HG03354 (cell line): ENCODE measurements at regions not wholly inside any gene's neighbourhood (a gene's known extent, or its start where the extent isn't known, plus 50 kb on each side); places are given as distances from the start of the nearest gene placed in this dataset.
"Not testable (repeated sequence)": the region's sequence is repeated elsewhere in the genome, so short reads cannot be mapped to it uniquely, and the experiment has no call there.

Source experiments
- ATAC-seq: cut with Tn5 transposase; IDR thresholded peaks from one replicate; pipeline ENCODE4 v1.9.1; 2021; ENCODE audit warnings: mild to moderate bottlenecking; ENCODE audit not compliant: unreplicated experiment, poor library complexity, severe bottlenecking

- no peak for ATAC-seq
Observed at GRCh38 chr16:8155275-8155674, 435.0 kb downstream of the TMEM114 start.

GRCh38 chr16:8146256-8147012 lies 443.9 kb downstream of the TMEM114 start:
- no peak for ATAC-seq

- no peak for ATAC-seq
Observed at GRCh38 chr16:8138666-8139065, 451.6 kb downstream of the TMEM114 start.

- no peak for ATAC-seq
Observed at GRCh38 chr16:8137606-8138005, 452.7 kb downstream of the TMEM114 start.

GRCh38 chr16:8130197-8130596 lies 460.1 kb downstream of the TMEM114 start:
- no peak for ATAC-seq

GRCh38 chr16:8127070-8127469 lies 463.2 kb downstream of the TMEM114 start:
- ATAC-seq: no peak

- ATAC-seq: no peak
Observed at GRCh38 chr16:8126313-8126712, 464.0 kb downstream of the TMEM114 start.

- ATAC-seq: no peak
Observed at GRCh38 chr16:8120001-8120400, 470.3 kb downstream of the TMEM114 start.

GRCh38 chr16:8115814-8116213 lies 474.5 kb downstream of the TMEM114 start:
- no peak for ATAC-seq

- not testable (repeated sequence) for ATAC-seq
Observed at GRCh38 chr16:8114941-8115340, 475.4 kb downstream of the TMEM114 start.

- ATAC-seq: no peak
Observed at GRCh38 chr16:8113843-8114242, 476.5 kb downstream of the TMEM114 start.

GRCh38 chr16:8110572-8111514 lies 479.5 kb downstream of the TMEM114 start:
- no peak for ATAC-seq

GRCh38 chr16:8109510-8110369 lies 480.6 kb downstream of the TMEM114 start:
- ATAC-seq: no peak

GRCh38 chr16:8108991-8109509 lies 481.3 kb downstream of the TMEM114 start:
- ATAC-seq: no peak

- ATAC-seq: no peak
Observed at GRCh38 chr16:8107296-8107695, 483.0 kb downstream of the TMEM114 start.

- no peak for ATAC-seq
Observed at GRCh38 chr16:8103649-8104289, 486.5 kb downstream of the TMEM114 start.

GRCh38 chr16:8099586-8099985 lies 490.7 kb downstream of the TMEM114 start:
- no peak for ATAC-seq

GRCh38 chr16:8098947-8099512 lies 491.3 kb downstream of the TMEM114 start:
- ATAC-seq: no peak

GRCh38 chr16:8096211-8096610 lies 494.1 kb downstream of the TMEM114 start:
- no peak for ATAC-seq
